ENCODE measurements at regions not wholly inside any gene's neighbourhood (a gene's known extent, or its start where the extent isn't known, plus 50 kb on each side); places are given as distances from the start of the nearest gene placed in this dataset.
"Not testable (repeated sequence)": the region's sequence is repeated elsewhere in the genome, so short reads cannot be mapped to it uniquely, and the experiment has no call there.

GRCh38 chr19:28736528-28736927, 476.4 kb downstream of the UQCRFS1 start:
- DNase-seq (ENCODE audit: low read depth): no peak

DNA sequence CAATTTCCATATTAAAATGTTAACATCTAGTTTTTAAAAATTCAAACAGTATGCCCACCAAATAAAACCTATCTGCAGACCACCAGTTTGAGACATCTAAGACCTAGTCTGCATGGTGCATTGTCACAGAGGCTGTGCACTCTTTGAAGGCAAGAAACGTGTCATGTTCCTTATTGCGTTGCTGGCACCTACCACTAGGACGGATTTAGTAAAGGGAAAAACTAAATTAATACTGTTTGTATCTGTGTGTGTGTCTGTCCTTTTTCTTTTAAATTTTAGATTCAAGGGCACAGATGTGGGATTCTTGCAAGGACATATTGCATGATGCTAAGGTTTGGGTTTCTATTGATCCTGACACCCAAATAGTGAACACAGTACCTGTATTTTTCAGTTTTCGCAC, 481.4 kb downstream of the UQCRFS1 start:
- no peak for DNase-seq (ENCODE audit: low read depth)

GRCh38 chr19:28730791-28731512, 482.0 kb downstream of the UQCRFS1 start:
- no peak for DNase-seq (ENCODE audit: low read depth)

DNA sequence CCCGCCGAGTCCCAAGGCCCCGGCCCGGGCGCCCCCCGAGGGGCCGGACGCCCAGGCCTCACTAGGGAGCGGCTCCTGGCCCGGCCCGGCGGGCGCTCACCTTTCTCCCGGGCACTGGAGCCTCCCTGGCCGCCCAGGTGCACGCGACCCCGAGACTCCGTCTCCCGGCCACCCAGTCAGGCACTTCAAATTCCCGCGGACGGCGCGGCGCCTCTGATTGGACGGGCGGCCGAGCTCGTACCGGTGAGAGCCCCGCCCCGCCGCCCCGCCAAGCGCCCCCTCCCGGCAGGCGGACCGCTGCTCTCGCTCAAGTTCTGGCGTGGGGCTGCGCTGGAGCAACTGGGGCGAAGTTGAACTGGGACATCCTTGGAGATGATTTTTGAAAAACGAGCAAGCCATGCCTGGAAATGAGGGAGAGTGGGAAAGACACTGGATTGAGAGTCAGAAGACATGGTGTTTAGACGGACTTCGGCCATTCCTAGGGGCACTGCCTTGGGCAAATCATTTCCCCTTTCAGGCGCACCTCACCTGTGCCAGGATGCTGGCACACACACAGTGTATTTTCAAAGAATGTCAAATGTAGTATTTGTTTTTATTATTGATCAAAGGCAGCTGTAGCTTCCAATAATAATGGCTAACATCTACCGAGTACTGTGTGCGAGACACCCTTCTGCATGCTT, 485.3 kb downstream of the UQCRFS1 start:
- DNase-seq (ENCODE audit: low read depth): no peak

DNA sequence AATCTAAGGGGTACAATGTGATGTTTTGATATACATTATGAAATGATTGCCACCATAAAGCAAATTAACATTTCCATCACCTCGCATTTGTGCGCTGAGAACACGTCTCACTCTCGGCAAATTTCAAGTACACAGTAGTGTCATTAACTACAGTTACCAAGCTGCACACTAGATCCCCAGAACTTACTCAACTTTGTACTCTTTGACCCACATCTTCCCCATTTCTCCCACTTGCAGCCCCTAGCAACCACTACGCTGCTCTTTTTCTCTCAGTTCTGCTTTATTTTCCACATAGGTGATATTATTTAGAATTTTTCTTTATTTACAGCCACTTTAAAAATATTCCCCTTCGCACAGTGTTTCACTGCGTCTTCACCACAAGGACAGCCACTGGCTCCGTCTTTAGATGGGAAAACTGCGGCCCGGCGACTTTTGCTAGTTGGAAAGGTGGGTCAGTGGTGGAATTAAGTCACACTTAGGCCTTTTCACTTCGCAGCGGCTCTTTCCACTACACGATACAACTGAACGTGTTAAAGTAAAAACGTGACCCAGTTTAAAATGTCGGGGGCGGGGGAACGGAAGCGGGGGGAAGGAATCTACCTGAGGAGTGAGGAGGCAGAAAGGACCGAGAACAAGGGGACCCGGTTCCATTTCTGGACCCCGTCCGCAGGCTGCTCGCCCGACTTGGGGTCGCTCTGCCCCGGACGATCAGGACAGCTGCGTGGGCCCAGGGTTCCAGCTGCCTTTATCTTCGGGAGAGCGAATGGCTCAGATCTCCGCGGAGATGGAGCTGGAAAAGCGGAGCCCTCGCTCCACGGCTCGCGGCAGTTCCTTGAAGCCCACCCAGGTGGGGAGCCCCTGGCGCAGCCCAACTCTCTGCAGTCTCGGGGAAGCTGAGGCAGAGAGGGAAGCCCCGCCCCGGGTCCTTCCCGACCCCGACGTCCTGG, 486.1 kb downstream of the UQCRFS1 start:
- DNase-seq (ENCODE audit: low read depth): no peak

DNA sequence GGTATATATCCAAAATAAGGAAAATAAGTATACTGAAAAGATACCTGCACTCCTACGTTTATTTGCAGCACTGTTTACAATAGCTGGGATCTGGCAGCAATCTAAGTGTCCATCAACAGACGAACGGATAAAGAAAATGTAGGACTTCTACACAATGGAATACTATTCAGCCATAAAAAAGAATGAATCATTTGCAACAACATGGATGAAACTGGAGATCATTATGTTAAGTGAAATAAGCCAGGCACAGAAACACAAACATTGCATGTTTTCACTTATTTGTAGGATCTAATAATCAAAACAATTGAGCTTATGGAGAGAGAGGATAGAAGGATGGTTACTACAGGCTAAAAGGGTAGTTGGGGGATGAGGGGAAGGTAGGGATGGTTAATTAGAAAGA, 494.0 kb downstream of the UQCRFS1 start:
- DNase-seq (ENCODE audit: low read depth): no peak

- no peak for DNase-seq (ENCODE audit: low read depth)
Measured at GRCh38 chr19:28715157-28715556, 497.8 kb downstream of the UQCRFS1 start.

GRCh38 chr19:28711411-28711810, 501.5 kb downstream of the UQCRFS1 start:
- DNase-seq (ENCODE audit: low read depth): no peak

DNA sequence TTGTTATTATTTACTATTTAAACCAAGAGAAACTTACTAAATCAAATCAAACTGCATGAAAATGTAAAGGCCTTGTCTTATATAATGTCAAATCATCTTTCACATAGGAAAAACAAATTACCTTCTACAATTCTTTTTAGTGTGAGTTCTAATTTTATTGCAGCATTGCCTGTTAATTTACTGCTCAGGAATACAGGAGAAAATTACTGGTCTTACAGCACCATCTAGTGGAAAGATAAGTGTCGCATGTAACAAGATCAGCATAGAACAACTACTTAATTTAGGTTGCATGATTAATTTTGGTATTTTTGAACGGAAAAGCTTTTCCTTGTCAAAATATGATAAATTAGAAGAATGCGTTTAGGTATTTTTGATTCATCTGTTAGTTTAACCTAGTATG, 502.7 kb downstream of the UQCRFS1 start:
- DNase-seq (ENCODE audit: low read depth): peak; percentile 37

DNA sequence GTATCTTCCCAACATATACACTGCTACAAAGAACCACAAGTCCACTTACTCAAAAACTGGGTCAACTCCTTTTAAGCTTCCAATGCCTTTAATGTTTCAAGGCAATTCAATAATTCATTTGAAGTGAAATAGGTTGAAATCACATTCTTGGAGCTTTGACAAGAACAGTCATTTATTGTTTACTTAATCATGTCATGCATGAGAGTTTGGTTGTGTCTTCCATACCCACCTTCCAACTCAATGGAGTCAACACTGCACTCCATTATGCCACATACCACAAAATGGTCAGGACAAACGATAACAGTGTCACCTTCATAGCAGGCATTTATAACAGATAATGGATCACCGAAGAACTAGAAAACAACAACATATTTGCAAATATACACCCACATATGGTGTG, 506.3 kb downstream of the UQCRFS1 start:
- no peak for DNase-seq (ENCODE audit: low read depth)

DNA sequence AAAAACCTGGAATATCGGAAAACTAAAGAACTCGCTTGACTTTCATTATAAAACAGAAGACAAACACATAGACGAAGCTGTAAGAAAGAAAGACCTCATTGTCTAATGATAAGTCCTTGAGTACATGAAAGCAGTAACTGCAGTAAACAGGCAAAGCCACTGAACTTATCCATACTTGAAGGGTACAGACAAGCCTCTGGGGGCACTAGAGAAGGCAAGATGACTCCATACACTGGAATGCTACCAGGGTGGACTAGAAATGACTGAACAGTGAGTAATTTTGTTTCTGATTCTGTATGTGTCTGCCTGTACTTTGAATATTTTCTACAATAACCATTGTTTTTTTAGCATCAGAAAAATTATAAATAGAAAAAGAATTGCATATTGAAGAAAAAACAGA, 507.9 kb downstream of the UQCRFS1 start:
- no peak for DNase-seq (ENCODE audit: low read depth)

DNA sequence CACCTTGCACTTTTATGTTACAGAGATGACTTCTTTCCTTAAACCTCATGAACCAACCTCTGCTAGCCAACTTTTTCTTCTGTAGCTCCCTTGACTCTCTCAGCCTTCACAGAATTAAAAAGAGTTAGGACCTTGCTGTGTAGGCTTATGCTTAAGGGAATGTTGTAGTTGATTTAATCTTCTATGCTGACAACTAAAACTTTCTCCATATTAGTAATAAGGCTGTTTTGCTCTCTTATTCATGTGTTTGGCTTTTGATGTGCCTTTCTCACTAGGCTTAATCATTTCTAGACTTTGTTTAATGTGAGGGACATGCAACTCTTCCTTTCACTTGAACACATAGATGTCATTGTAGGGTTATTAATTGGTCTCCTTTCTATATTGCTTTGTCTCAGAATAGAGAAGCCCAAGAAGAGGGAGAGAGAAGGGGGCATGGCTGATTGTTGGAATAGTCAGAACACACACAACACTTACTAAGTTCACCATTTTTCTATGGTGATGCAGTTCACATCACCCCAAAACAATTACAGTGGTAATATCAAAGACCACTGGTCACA, 509.5 kb downstream of the UQCRFS1 start:
- no peak for DNase-seq (ENCODE audit: low read depth)

GRCh38 chr19:28701491-28701890, 511.5 kb downstream of the UQCRFS1 start:
- no peak for DNase-seq (ENCODE audit: low read depth)

GRCh38 chr19:28700176-28700575, 512.8 kb downstream of the UQCRFS1 start:
- no peak for DNase-seq (ENCODE audit: low read depth)

DNA sequence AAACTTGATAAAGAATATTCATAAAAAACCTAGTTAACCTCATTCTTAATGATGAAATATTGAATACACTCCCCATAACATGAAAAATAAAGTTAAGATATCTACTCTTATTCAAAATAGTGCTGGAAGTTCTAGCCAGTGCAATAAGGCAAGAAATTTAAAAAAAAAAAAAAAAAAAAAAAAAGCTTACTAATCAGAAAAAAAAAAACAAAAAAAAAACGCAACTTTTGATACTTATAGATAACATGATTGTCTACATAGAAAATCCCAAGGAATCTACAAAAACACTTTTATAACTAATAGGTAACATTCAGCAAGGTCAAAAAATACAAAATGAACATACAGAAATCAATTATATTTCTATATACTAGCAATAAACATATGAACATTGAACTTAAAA, 515.6 kb downstream of the UQCRFS1 start:
- no peak for DNase-seq (ENCODE audit: low read depth)

GRCh38 chr19:28694812-28695211, 518.1 kb downstream of the UQCRFS1 start:
- no peak for DNase-seq (ENCODE audit: low read depth)

GRCh38 chr19:28691683-28692082, 521.3 kb downstream of the UQCRFS1 start:
- no peak for DNase-seq (ENCODE audit: low read depth)

- not testable (repeated sequence) for DNase-seq (ENCODE audit: low read depth)
Measured at GRCh38 chr19:28689464-28689863, 523.5 kb downstream of the UQCRFS1 start.

GRCh38 chr19:28687296-28687695, 525.7 kb downstream of the UQCRFS1 start:
- no peak for DNase-seq (ENCODE audit: low read depth)

- DNase-seq (ENCODE audit: low read depth): no peak
Measured at GRCh38 chr19:28686756-28687155, 526.2 kb downstream of the UQCRFS1 start.

DNA sequence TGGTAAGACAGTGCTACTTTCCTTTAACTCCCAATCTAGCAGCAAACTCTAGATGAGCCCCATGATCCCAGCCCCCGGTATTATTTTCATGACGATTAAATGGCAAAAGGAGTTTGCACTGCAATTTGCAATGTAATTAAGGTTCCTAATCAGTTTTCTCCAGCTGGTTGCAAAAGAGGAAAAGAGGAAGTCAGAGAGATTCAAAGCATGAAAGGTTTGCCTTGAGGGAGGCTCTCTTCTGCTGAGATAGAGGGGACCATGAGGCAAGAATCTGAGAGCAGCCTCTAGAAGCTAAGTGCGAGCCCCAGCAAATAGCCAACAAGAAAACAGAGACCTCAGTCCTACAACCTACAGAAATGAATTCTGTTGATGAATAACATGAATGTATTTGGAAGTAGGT, 527.1 kb downstream of the UQCRFS1 start:
- DNase-seq (ENCODE audit: low read depth): no peak

DNA sequence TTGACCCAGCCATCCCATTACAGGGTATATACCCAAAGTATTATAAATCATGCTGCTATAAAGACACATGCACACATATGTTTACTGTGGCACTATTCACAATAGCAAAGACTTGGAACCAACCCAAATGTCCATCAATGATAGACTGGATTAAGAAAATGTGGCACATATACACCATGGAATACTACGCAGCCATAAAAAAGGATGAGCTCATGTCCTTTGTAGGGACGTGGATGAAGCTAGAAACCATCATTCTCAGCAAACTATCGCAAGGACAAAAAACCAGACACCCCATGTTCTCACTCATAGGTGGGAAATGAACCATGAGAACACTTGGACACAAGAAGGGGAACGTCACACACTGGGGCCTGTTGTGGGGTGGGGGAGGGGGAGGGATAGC, 527.9 kb downstream of the UQCRFS1 start:
- not testable (repeated sequence) for DNase-seq (ENCODE audit: low read depth)

Measured in CMK (cell line).